Kidney (tissue), 13 donors: ENCODE measurements at regions not wholly inside any gene's neighbourhood (a gene's known extent, or its start where the extent isn't known, plus 50 kb on each side); places are given as distances from the start of the nearest gene placed in this dataset.
"Not testable (repeated sequence)": the region's sequence is repeated elsewhere in the genome, so short reads cannot be mapped to it uniquely, and the experiment has no call there.

Source experiments
- DNase-seq, 5 donors: peaks; one replicate each; pipeline ENCODE4 v3.0.0-alpha.2; 2013 to 2020
- FAIRE-seq: peaks from 2 replicates; lab custom pipeline; 2012; peaks lifted over from hg19 to GRCh38; lab: Jason Lieb, UNC
- H3K27ac ChIP-seq, 2 donors: one replicate each; pipeline ENCODE4 v1.7.0; 2013; ENCODE audit warnings: low read depth in 2 of 2, low read length in 2 of 2, inconsistent platforms in 1 of 2
- H3K27me3 ChIP-seq: one replicate; pipeline ENCODE4 v1.7.1; 2013; ENCODE audit warnings: low read length, inconsistent platforms; ENCODE audit not compliant: control insufficient read depth, insufficient read depth
- H3K36me3 ChIP-seq, 3 donors: one replicate each; pipeline versions ENCODE4 v1.7.0 to v1.7.1; 2013; ENCODE audit warnings: low read length in 3 of 3, control low read depth in 1 of 3, inconsistent platforms in 1 of 3; ENCODE audit not compliant: insufficient read depth in 3 of 3, control insufficient read depth in 2 of 3
- H3K4me1 ChIP-seq, 3 donors: one replicate each; pipeline versions ENCODE4 v1.7.0 to v1.7.1; 2013; ENCODE audit warnings: low read length in 3 of 3, inconsistent platforms in 1 of 3, low read depth in 1 of 3; ENCODE audit not compliant: control insufficient read depth in 2 of 3, insufficient read depth in 2 of 3
- H3K4me3 ChIP-seq, 3 donors: one replicate each; pipeline versions ENCODE4 v1.7.0 to v1.8.1; 2013; ENCODE audit warnings: low read length in 3 of 3, control low read depth in 1 of 3, inconsistent platforms in 1 of 3
- H3K9ac ChIP-seq, 3 donors: one replicate each; pipeline versions ENCODE4 v1.7.0 to v1.7.1; 2013; ENCODE audit warnings: low read length in 3 of 3, control low read depth in 1 of 3, inconsistent platforms in 1 of 3
- H3K9me3 ChIP-seq, 3 donors: one replicate each; pipeline versions ENCODE4 v1.7.0 to v1.7.1; 2013; ENCODE audit warnings: low read length in 3 of 3, control low read depth in 1 of 3, inconsistent platforms in 1 of 3; ENCODE audit not compliant: control insufficient read depth in 2 of 3, insufficient read depth in 1 of 3
- intact Hi-C: fragments of 100-400 bp; cut with DNase I; formaldehyde crosslinking; loops from one replicate; pipeline ENCODE4 v1.11.1; 2022
- TF ChIP-seq, protein P1 (sequence below): IDR thresholded peaks from 3 replicates; pipeline ENCODE4 v1.5.1; 2012; ENCODE audit warnings: mild to moderate bottlenecking, moderate library complexity, borderline replicate concordance; ENCODE audit not compliant: insufficient read depth; ENCODE audit errors: extremely low read depth
- donor health status: control.
- donor health status: control.
- donor health status: control.
- donor health status: control.
- donor health status: control.
- donor health status: DM: yes; HTN: yes; CAD: no.
- donor health status: Normal renal cell carcinoma (clear cell type).

GRCh38 chrX:2632533-2633504, 58.3 kb upstream of the CD99 start:
- intact Hi-C loops: no loop called here
- DNase-seq (no peak), FAIRE-seq (no peak)
- TF ChIP-seq, protein P1, sequence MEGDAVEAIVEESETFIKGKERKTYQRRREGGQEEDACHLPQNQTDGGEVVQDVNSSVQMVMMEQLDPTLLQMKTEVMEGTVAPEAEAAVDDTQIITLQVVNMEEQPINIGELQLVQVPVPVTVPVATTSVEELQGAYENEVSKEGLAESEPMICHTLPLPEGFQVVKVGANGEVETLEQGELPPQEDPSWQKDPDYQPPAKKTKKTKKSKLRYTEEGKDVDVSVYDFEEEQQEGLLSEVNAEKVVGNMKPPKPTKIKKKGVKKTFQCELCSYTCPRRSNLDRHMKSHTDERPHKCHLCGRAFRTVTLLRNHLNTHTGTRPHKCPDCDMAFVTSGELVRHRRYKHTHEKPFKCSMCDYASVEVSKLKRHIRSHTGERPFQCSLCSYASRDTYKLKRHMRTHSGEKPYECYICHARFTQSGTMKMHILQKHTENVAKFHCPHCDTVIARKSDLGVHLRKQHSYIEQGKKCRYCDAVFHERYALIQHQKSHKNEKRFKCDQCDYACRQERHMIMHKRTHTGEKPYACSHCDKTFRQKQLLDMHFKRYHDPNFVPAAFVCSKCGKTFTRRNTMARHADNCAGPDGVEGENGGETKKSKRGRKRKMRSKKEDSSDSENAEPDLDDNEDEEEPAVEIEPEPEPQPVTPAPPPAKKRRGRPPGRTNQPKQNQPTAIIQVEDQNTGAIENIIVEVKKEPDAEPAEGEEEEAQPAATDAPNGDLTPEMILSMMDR: no peak
- Histone ChIP-seq H3K36me3 (peaks cover 0 to 4% (median 0%) of the 10 kb centered on the region in 3 donors), H3K27ac (no peak overlapping the region), H3K4me1 (no peaks in the 10 kb centered on the region), H3K4me3 (no peak overlapping the region), H3K9ac (no peak overlapping the region), H3K27me3 (no peaks in the 10 kb centered on the region), H3K9me3 (peaks cover 0 to 3% (median 0%) of the 10 kb centered on the region in 3 donors)

DNA sequence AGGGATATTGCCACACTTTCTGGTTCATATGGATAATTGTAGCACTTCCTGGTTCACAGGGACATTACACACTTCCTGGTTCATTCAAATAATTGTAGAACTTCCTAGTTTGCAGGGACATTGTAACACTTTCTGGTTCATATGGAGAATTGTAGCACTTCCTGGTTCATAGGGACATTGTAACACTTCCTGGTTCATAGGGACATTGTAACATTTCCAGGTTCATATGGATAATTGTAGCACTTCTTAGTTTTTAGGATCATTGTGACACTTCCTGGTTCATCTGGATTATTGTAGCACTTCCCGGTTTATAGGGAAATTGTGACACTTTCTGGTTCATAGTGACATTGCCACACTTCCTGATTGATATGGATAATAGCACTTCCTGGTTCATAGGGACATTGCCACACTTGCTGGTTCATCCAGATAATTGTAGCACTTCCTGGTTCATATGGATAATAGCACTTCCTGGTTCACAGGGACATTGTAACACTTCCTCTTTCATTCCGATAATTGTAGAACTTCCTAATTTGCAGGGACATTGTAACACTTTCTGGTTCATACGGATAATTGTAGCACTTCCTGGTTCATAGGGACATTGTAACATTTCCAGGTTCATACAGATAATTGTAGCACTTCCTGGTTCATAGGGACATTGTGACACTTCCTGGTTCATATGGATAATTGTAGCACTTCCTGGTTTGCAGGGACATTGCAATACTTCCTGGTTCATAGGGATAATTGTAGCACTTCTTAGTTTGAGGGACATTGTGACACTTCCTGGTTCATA, 59.2 kb upstream of the CD99 start:
- H3K9ac ChIP-seq: no peak overlapping the region
- DNase-seq (no peak), FAIRE-seq (no peak)
- TF ChIP-seq, protein P1: no peak
- intact Hi-C loops: no loop called here
- no peaks in the 10 kb centered on the region for H3K4me1 ChIP-seq
- H3K36me3 ChIP-seq: peaks cover 0 to 4% (median 0%) of the 10 kb centered on the region in 3 donors
- H3K27me3 ChIP-seq: no peaks in the 10 kb centered on the region
- H3K4me3 ChIP-seq: no peak overlapping the region
- peaks cover 0 to 3% (median 0%) of the 10 kb centered on the region in 3 donors for H3K9me3 ChIP-seq
- no peak overlapping the region for H3K27ac ChIP-seq

DNA sequence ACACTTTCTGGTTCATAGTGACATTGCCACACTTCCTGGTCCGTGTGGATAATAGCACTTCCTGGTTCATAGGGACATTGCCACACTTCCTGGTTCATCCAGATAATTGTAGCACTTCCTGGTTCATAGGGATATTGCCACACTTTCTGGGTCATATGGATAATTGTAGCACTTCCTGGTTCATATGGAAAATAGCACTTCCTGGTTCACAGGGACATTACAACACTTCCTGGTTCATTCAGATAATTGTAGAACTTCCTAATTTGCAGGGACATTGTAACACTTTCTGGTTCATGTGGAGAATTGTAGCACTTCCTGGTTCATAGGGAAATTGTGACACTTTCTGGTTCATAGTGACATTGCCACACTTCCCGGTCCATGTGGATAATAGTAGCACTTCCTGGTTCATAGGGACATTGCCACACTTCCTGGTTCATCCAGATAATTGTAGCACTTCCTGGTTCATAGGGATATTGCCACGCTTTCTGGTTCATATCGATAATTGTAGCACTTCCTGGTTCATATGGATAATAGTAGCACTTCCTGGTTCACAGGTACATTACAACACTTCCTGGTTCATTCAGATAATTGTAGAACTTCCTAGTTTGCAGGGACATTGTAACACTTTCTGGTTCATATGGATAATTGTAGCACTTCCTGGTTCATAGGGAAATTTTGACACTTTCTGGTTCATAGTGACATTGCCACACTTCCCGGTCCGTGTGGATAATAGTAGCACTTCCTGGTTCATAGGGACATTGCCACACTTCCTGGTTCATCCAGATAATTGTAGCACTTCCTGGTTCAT, 60.0 kb upstream of the CD99 start:
- H3K9ac ChIP-seq, H3K4me3 ChIP-seq, intact Hi-C loops, H3K4me1 ChIP-seq, DNase-seq, H3K9me3 ChIP-seq, FAIRE-seq, H3K27me3 ChIP-seq, H3K27ac ChIP-seq, H3K36me3 ChIP-seq: not testable (repeated sequence)

DNA sequence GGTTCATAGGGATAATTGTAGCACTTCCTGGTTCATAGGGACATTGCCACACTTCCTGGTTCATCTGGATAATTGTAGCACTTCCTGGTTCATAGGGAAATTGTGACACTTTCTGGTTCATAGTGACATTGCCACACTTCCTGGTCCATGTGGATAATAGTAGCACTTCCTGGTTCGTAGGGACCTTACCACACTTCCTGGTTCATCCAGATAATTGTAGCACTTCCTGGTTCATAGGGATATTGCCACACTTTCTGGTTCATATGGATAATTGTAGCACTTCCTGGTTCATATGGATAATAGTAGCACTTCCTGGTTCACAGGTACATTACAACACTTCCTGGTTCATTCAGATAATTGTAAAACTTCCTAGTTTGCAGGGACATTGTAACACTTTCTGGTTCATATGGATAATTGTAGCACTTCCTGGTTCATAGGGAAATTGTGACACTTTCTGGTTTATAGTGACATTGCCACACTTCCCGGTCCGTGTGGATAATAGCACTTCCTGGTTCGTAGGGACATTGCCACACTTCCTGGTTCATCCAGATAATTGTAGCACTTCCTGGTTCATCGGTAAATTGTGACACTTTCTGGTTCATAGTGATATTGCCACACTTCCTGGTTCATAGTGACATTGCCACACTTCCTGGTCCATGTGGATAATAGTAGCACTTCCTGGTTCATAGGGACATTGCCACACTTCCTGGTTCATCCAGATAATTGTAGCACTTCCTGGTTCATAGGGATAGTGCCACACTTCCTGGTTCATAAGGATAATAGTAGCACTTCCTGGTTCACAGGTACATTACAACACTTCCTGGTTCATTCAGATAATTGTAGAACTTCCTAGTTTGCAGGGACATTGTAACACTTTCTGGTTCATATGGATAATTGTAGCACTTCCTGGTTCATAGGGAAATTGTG, 60.8 kb upstream of the CD99 start:
- DNase-seq, H3K27me3 ChIP-seq, H3K36me3 ChIP-seq, H3K4me3 ChIP-seq, FAIRE-seq, H3K9ac ChIP-seq, H3K27ac ChIP-seq, H3K4me1 ChIP-seq, H3K9me3 ChIP-seq, intact Hi-C loops: not testable (repeated sequence)
